GM12878 (cell line): ENCODE measurements at regions not wholly inside any gene's neighbourhood (a gene's known extent, or its start where the extent isn't known, plus 50 kb on each side); places are given as distances from the start of the nearest gene placed in this dataset.

Experiments used
- ATAC-seq: fragments of 200-7000 bp; cut with Tn5 transposase; 3 replicates; pipeline ENCODE4 v1.9.1; 2020; ENCODE audit warnings: mild to moderate bottlenecking, moderate library complexity
- BruUV-seq: library from RNA; stranded (reverse); fragments of 400-500 nt; replicated peaks from 2 replicates; lab custom pipeline; 2021; lab: Mats Ljungman, UMichigan
- CTCF ChIA-PET: fragments of 300-600 bp; sonication (Branson Sonifier 250); formaldehyde crosslinking; extraction: SDS; loops from one replicate; lab custom pipeline; 2021; ENCODE audit warnings: inconsistent platforms; lab: Yijun Ruan, JAX
- POLR2A ChIA-PET: fragments of 350-600 bp; formaldehyde crosslinking; extraction: SDS; loops from one replicate; lab custom pipeline; 2021; ENCODE audit warnings: inconsistent platforms; lab: Charles Lee
- RAD21 ChIA-PET: fragments of 300-600 bp; sonication (Branson Sonifier 250); formaldehyde crosslinking; loops from one replicate; lab custom pipeline; 2023; ENCODE audit warnings: antibody characterized with exemption; ENCODE audit not compliant: unreplicated experiment; lab: Charles Lee
- SMC1A ChIA-PET: fragments of 300-600 bp; sonication (Branson Sonifier 250); formaldehyde crosslinking; loops from one replicate; lab custom pipeline; 2023; ENCODE audit not compliant: unreplicated experiment, uncharacterized antibody; lab: Charles Lee
- DNase-seq: peaks from one replicate; pipeline ENCODE4 v3.0.0-alpha.2; 2011; ENCODE audit warnings: low read depth, low spot score
- FAIRE-seq: peaks from 3 replicates; lab custom pipeline; 2011; peaks lifted over from hg19 to GRCh38; lab: Jason Lieb, UNC
- H2AFZ ChIP-seq: 2 replicates; pipeline ENCODE4 v1.6.0; 2011; ENCODE audit warnings: low read depth, low read length, control low read depth; ENCODE audit not compliant: control insufficient read depth
- H3K27ac ChIP-seq: 2 replicates; pipeline ENCODE4 v1.5.1; 2011; ENCODE audit warnings: control low read depth; ENCODE audit not compliant: control insufficient read depth, insufficient read depth
- H3K27me3 ChIP-seq, 2 experiments: replicated peaks in 1 of 2; 2 replicates each; pipeline versions ENCODE4 v1.6.0 to v1.6.1; 2011; ENCODE audit warnings: low read length in 1 of 2; ENCODE audit not compliant: control insufficient read depth in 2 of 2, insufficient read depth in 2 of 2
- H3K36me3 ChIP-seq, 2 experiments: 2 replicates each; pipeline ENCODE4 v1.5.1; 2011; ENCODE audit warnings: low read length in 1 of 2; ENCODE audit not compliant: control insufficient read depth in 2 of 2, insufficient read depth in 2 of 2
- H3K4me1 ChIP-seq: 2 replicates; pipeline ENCODE4 v1.6.1; 2011; ENCODE audit warnings: mild to moderate bottlenecking, low read length, moderate library complexity, mixed read lengths; ENCODE audit not compliant: control insufficient read depth, insufficient read depth
- H3K4me2 ChIP-seq: 2 replicates; pipeline ENCODE4 v1.6.0; 2011; ENCODE audit warnings: control low read depth; ENCODE audit not compliant: control insufficient read depth, insufficient read depth
- H3K4me3 ChIP-seq: fragments of 200-600 bp; sonication (generic); 2 replicates; pipeline ENCODE4 v1.5.1; 2016
- H3K79me2 ChIP-seq: 2 replicates; pipeline ENCODE4 v1.6.0; 2011; ENCODE audit warnings: low read length; ENCODE audit not compliant: control insufficient read depth, insufficient read depth
- H3K9ac ChIP-seq: 2 replicates; pipeline ENCODE4 v1.8.0; 2011; ENCODE audit warnings: low read length, control low read depth, mixed read lengths; ENCODE audit not compliant: control insufficient read depth, insufficient read depth
- H3K9me3 ChIP-seq: replicated peaks from 3 replicates; pipeline ENCODE4 v1.5.1; 2011; ENCODE audit warnings: mild to moderate bottlenecking, low read length; ENCODE audit not compliant: control insufficient read depth, insufficient read depth
- H4K20me1 ChIP-seq: 2 replicates; pipeline ENCODE4 v1.6.0; 2011; ENCODE audit not compliant: control insufficient read depth, insufficient read depth
- LARP7 ChIP-seq: fragments of 450-650 bp; IDR thresholded peaks from 2 replicates; pipeline ENCODE4 v1.6.1; 2017; ENCODE audit warnings: mild to moderate bottlenecking
- MEF2B ChIP-seq: fragments of 450-650 bp; IDR thresholded peaks from 2 replicates; pipeline ENCODE4 v1.6.1; 2018; ENCODE audit warnings: mild to moderate bottlenecking, moderate library complexity; ENCODE audit not compliant: partially characterized antibody, poor library complexity, severe bottlenecking
- TBL1XR1 ChIP-seq: IDR thresholded peaks from 2 replicates; pipeline ENCODE4 v1.6.1; 2012; ENCODE audit warnings: low read depth, low read length, improper control_type of control experiment
- ZNF24 ChIP-seq: fragments of 450-650 bp; IDR thresholded peaks from 2 replicates; pipeline ENCODE4 v1.6.1; 2017; ENCODE audit warnings: antibody characterized with exemption, mild to moderate bottlenecking
- WGBS: methylation state at CpG from one replicate; pipeline ENCODE4 v1.1.6; 2016; ENCODE audit warnings: low lambda C conversion rate; ENCODE audit not compliant: insufficient replicate concordance, insufficient coverage; ENCODE audit errors: missing lambda C conversion rate; 5-methylcytosine and 5-hydroxymethylcytosine counted together
- in situ Hi-C: fragments of 300-500 bp; cut with MboI; formaldehyde crosslinking; loops from 9 replicates; pipeline ENCODE4 v1.14.3; 2018; ENCODE audit warnings: mixed read lengths
- intact Hi-C: fragments of 100-400 bp; cut with micrococcal nuclease; formaldehyde crosslinking; loops from one replicate; pipeline ENCODE4 v1.14.2; 2022; ENCODE audit not compliant: unreplicated experiment
- TF ChIP-seq, protein P1 (sequence below): fragments of 450-650 bp; IDR thresholded peaks from 2 replicates; pipeline ENCODE4 v1.6.1; 2016; ENCODE audit warnings: mild to moderate bottlenecking

DNA sequence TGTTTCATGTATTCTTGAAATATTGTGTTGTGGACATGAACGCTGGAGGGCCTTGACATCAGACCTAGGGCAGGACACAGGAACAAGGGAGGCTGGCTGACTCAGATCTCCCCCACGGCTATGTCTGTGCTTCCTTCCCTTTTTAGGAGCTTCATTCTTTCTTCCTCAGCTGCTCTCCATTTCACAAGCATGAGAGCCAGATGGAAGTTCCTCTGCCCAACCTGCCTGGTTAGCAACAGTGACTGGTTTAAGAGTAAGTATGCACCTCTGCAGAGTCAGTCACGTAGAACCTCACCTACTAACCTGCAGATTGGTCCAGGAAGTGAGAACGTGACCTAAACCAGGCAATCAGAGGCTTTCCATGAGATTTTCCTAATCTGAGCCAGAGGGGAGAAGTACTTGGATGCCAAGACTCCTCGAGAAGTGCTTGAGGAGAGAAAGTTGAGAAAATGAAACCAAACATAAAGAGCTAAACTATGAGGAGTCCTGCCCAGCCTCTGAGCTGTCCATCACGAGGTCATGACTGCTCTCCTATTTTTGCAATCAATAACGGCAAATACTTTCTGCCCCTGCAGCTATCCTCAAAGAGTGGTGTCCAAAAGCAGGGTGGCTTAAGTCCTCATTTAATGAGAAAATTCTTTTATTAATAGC lies 465.2 kb upstream of the CITED2 start:
- H3K9ac ChIP-seq, result no peak overlapping the region
- H3K4me3 ChIP-seq, result no peak overlapping the region
- SMC1A ChIA-PET, result interaction anchor here (0.7 to 3.7 kb wide), 7 partner anchors 15 to 469 kb away, joined by 3 to 16 read pairs (median 3); no protein-coding TSS in a partner anchor
- FAIRE-seq (no peak), ATAC-seq (no peak), DNase-seq (no peak)
- RAD21 ChIA-PET, result interaction anchor here (0.7 to 1.8 kb wide), 3 partner anchors 71 to 465 kb away, joined by 3 to 5 read pairs (median 3); partner anchors contain the start of gene CITED2
- 0 out of 2 replicates have a peak overlapping the region, but pooled peaks have one; percentile 22 for H3K4me2 ChIP-seq
- peaks cover 4% of the 10 kb centered on the region for H3K4me1 ChIP-seq
- H2AFZ ChIP-seq, result no peak overlapping the region; the same call in 1 of the 2 replicates
- 40% methylated on average over 7 of the region's 7 CpGs for WGBS
- H3K9me3 ChIP-seq, result peaks cover 2% of the 10 kb centered on the region; the same call in 1 of the 3 replicates
- H3K27me3 ChIP-seq, result no peaks in the 10 kb centered on the region
- H3K79me2 ChIP-seq, result no peaks in the 10 kb centered on the region
- intact Hi-C loops (loop anchor here (10.0 kb wide), 1 partner anchor 465 kb away; the partner anchor contains the start of gene CITED2), in situ Hi-C loops (no loop called here)
- no peaks in the 10 kb centered on the region for H3K36me3 ChIP-seq
- BruUV-seq, result no TSS peak
- no peaks in the 10 kb centered on the region for H4K20me1 ChIP-seq
- no peak overlapping the region for H3K27ac ChIP-seq
- CTCF ChIA-PET, result interaction anchor here (0.6 to 1.0 kb wide), 4 partner anchors 89 to 470 kb away, joined by 3 to 4 read pairs (median 3); partner anchors contain the start of gene CITED2
- no peak for TF ChIP-seq TBL1XR1
- TF ChIP-seq MEF2B, result no peak
- TF ChIP-seq, protein P1, sequence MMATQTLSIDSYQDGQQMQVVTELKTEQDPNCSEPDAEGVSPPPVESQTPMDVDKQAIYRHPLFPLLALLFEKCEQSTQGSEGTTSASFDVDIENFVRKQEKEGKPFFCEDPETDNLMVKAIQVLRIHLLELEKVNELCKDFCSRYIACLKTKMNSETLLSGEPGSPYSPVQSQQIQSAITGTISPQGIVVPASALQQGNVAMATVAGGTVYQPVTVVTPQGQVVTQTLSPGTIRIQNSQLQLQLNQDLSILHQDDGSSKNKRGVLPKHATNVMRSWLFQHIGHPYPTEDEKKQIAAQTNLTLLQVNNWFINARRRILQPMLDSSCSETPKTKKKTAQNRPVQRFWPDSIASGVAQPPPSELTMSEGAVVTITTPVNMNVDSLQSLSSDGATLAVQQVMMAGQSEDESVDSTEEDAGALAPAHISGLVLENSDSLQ, result peak; percentile 7; the same call in 1 of the 2 replicates
- POLR2A ChIA-PET, result no interaction called here

DNA sequence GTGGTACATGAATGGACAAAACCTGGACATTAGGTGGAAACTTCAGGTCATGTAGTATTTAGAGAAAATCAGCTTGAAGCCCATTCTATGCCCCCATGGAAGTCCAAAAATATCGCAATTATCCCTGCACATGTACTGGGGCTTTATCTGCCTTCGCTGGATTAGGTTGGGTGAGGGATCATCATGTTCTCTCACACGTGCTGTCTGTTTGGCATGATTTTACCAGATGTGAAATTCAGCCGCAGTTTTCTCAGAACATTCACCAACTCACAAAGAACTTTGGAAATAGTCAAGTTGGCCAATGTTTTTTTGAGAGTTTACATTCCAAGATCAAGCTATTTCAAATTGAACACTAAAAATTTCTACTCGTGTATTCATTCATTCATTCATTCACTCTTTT lies 459.8 kb upstream of the CITED2 start:
- H2AFZ ChIP-seq, result no peak overlapping the region
- TF ChIP-seq ZNF24 (peak; percentile 38; the same call in 1 of the 2 replicates), LARP7 (no peak)
- H4K20me1 ChIP-seq, result no peaks in the 10 kb centered on the region
- H3K4me1 ChIP-seq, result no peaks in the 10 kb centered on the region
- FAIRE-seq (no peak), ATAC-seq (no peak), DNase-seq (no peak)
- no peak overlapping the region for H3K9ac ChIP-seq
- ChIA-PET SMC1A (interaction anchor here (1.0 kb wide), 1 partner anchor 17 kb away, joined by 3 read pairs; no protein-coding TSS in a partner anchor), CTCF (no interaction called here), POLR2A (interaction anchor here (0.6 kb wide), 1 partner anchor 463 kb away, joined by 5 read pairs; no protein-coding TSS in a partner anchor), RAD21 (interaction anchor here (1.0 kb wide), 1 partner anchor 14 kb away, joined by 3 read pairs; no protein-coding TSS in a partner anchor)
- H3K4me3 ChIP-seq, result no peak overlapping the region
- H3K4me2 ChIP-seq, result no peak overlapping the region
- H3K27ac ChIP-seq, result no peak overlapping the region
- in situ Hi-C loops (no loop called here), intact Hi-C loops (no loop called here)
- 44% methylated on average over 5 of the region's 5 CpGs for WGBS
- no peaks in the 10 kb centered on the region for H3K27me3 ChIP-seq
- no peaks in the 10 kb centered on the region; the same call in 2 of the 3 replicates for H3K9me3 ChIP-seq
- no peaks in the 10 kb centered on the region for H3K79me2 ChIP-seq
- BruUV-seq, result no TSS peak
- no peaks in the 10 kb centered on the region for H3K36me3 ChIP-seq
